WTC11 (cell line): ENCODE measurements at regions not wholly inside any gene's neighbourhood (a gene's known extent, or its start where the extent isn't known, plus 50 kb on each side); places are given as distances from the start of the nearest gene placed in this dataset.

Experiments
- ATAC-seq: fragments of 200-7000 bp; cut with Tn5 transposase; 2 replicates; pipeline ENCODE4 v1.10.0; 2021; ENCODE audit warnings: mild to moderate bottlenecking, moderate library complexity
- CTCF ChIA-PET: fragments of 300-600 bp; sonication (Branson Sonifier 250); formaldehyde crosslinking; loops from one replicate; lab custom pipeline; 2021; ENCODE audit warnings: antibody characterized with exemption; lab: Charles Lee
- POLR2A ChIA-PET: fragments of 350-600 bp; sonication (Branson Sonifier 250); formaldehyde crosslinking; loops from one replicate; lab custom pipeline; 2021; ENCODE audit warnings: antibody characterized with exemption; lab: Charles Lee
- DNase-seq: peaks from one replicate; pipeline ENCODE4 v3.0.0; 2021; ENCODE audit warnings: low spot score
- H3K27ac Mint-ChIP-seq: 2 replicates; pipeline ENCODE4 v1.8.0; 2021; ENCODE audit warnings: mixed read lengths
- H3K27me3 Mint-ChIP-seq: 2 replicates; pipeline ENCODE4 v1.8.0; 2021; ENCODE audit warnings: low read depth, mild to moderate bottlenecking, moderate library complexity, mixed read lengths
- H3K36me3 Mint-ChIP-seq: 2 replicates; pipeline ENCODE4 v1.8.0; 2021; ENCODE audit warnings: mixed read lengths
- H3K4me1 Mint-ChIP-seq: 2 replicates; pipeline ENCODE4 v1.8.0; 2022; ENCODE audit warnings: mixed read lengths
- H3K4me3 Mint-ChIP-seq: 2 replicates; pipeline ENCODE4 v1.8.0; 2021; ENCODE audit warnings: mild to moderate bottlenecking, moderate library complexity, mixed read lengths
- H3K9me3 Mint-ChIP-seq: 2 replicates; pipeline ENCODE4 v1.8.0; 2021; ENCODE audit warnings: mixed read lengths
- ATF1 ChIP-seq: sonication (generic); formaldehyde crosslinking; IDR thresholded peaks from 2 replicates; pipeline ENCODE4 v1.8.1; 2023; ENCODE audit warnings: mild to moderate bottlenecking, moderate library complexity, missing genetic modification reagents
- CREB1 ChIP-seq: sonication (generic); formaldehyde crosslinking; IDR thresholded peaks from 2 replicates; pipeline ENCODE4 v1.8.0; 2023; ENCODE audit warnings: mild to moderate bottlenecking, missing genetic modification reagents
- GTF2I ChIP-seq: fragments of 250-450 bp; sonication (Bioruptor Pico); conservative IDR thresholded peaks from 2 replicates; pipeline ENCODE4 v1.4.0; 2021; ENCODE audit warnings: mild to moderate bottlenecking
- HMGA2 ChIP-seq: fragments of 250-450 bp; sonication (Bioruptor Pico); IDR thresholded peaks from 2 replicates; pipeline ENCODE4 v1.4.0; 2021; ENCODE audit warnings: mild to moderate bottlenecking, moderate library complexity
- IRF2 ChIP-seq: sonication (generic); formaldehyde crosslinking; IDR thresholded peaks from 2 replicates; pipeline ENCODE4 v1.8.0; 2022; ENCODE audit warnings: low read depth, missing genetic modification reagents, borderline replicate concordance
- JAZF1 ChIP-seq: fragments of 250-450 bp; sonication (Bioruptor Pico); IDR thresholded peaks from 2 replicates; pipeline ENCODE4 v1.9.0; 2021; ENCODE audit warnings: moderate library complexity, mild to moderate bottlenecking, inconsistent platforms
- NFATC4 ChIP-seq: fragments of 250-450 bp; sonication (Bioruptor Pico); IDR thresholded peaks from 2 replicates; pipeline ENCODE4 v1.9.0; 2021; ENCODE audit warnings: mild to moderate bottlenecking
- NR2C2 ChIP-seq: sonication (generic); formaldehyde crosslinking; IDR thresholded peaks from 2 replicates; pipeline ENCODE4 v1.8.0; 2022; ENCODE audit warnings: mild to moderate bottlenecking, missing genetic modification reagents
- NR3C1 ChIP-seq: sonication (generic); formaldehyde crosslinking; conservative IDR thresholded peaks from 2 replicates; pipeline ENCODE4 v1.8.1; 2023; ENCODE audit warnings: low read depth, mild to moderate bottlenecking, missing genetic modification reagents
- TEAD1 ChIP-seq: sonication (generic); formaldehyde crosslinking; IDR thresholded peaks from 2 replicates; pipeline ENCODE4 v1.8.0; 2022; ENCODE audit warnings: mild to moderate bottlenecking, missing genetic modification reagents
- ZBTB21 ChIP-seq: sonication (generic); formaldehyde crosslinking; IDR thresholded peaks from 2 replicates; pipeline ENCODE4 v1.8.1; 2023; ENCODE audit warnings: mild to moderate bottlenecking, missing genetic modification reagents, borderline replicate concordance
- ZNF423 ChIP-seq: fragments of 250-450 bp; sonication (Bioruptor Pico); IDR thresholded peaks from 2 replicates; pipeline ENCODE4 v2.1.2; 2022; ENCODE audit warnings: mild to moderate bottlenecking, moderate library complexity
- TF ChIP-seq, protein P1 (sequence below): fragments of 250-450 bp; sonication (Bioruptor Pico); conservative IDR thresholded peaks from 2 replicates; pipeline ENCODE4 v1.9.0; 2021; ENCODE audit warnings: mild to moderate bottlenecking
- TF ChIP-seq, protein P2 (sequence below): sonication (generic); formaldehyde crosslinking; IDR thresholded peaks from 2 replicates; pipeline ENCODE4 v1.8.1; 2023; ENCODE audit warnings: mild to moderate bottlenecking, missing genetic modification reagents, moderate library complexity
- TF ChIP-seq, protein P3 (sequence below): sonication (generic); formaldehyde crosslinking; IDR thresholded peaks from 2 replicates; pipeline ENCODE4 v1.8.1; 2022; ENCODE audit warnings: low read depth, missing genetic modification reagents, borderline replicate concordance
- TF ChIP-seq, protein P4 (sequence below): sonication (generic); formaldehyde crosslinking; IDR thresholded peaks from 2 replicates; pipeline ENCODE4 v1.8.1; 2023; ENCODE audit warnings: mild to moderate bottlenecking, missing genetic modification reagents
- TF ChIP-seq, protein P5 (sequence below): sonication (generic); formaldehyde crosslinking; IDR thresholded peaks from 2 replicates; pipeline ENCODE4 v1.8.1; 2023; ENCODE audit warnings: mild to moderate bottlenecking, missing genetic modification reagents
- TF ChIP-seq, protein P6 (sequence below): sonication (generic); formaldehyde crosslinking; conservative IDR thresholded peaks from 2 replicates; pipeline ENCODE4 v1.8.1; 2023; ENCODE audit warnings: mild to moderate bottlenecking, low read depth, missing genetic modification reagents, moderate library complexity
- TF ChIP-seq, protein P7 (sequence below): fragments of 250-450 bp; sonication (Bioruptor Pico); IDR thresholded peaks from 2 replicates; pipeline ENCODE4 v2.1.2; 2022; ENCODE audit warnings: mild to moderate bottlenecking, moderate library complexity

DNA sequence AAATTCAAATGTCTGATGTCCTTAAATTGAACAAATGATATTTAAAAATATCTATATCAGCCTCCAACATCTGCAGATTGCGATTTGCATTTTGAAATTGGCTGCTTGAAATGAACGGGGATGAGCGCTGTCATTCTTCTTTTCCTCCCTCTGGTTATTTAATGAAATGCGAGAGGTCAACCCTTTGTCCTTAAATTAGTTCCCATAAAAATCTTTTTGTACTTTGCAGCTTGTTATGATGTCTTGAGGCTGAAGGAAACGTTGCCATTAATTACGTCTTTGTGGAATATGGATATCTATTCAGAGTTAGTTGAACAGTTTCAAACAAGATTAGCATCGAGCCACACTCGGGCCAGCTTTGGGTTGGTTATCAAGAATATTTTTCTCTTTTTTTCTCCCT lies 140.0 kb downstream of the LINC00237 start (continued):
- TF ChIP-seq, protein P1, sequence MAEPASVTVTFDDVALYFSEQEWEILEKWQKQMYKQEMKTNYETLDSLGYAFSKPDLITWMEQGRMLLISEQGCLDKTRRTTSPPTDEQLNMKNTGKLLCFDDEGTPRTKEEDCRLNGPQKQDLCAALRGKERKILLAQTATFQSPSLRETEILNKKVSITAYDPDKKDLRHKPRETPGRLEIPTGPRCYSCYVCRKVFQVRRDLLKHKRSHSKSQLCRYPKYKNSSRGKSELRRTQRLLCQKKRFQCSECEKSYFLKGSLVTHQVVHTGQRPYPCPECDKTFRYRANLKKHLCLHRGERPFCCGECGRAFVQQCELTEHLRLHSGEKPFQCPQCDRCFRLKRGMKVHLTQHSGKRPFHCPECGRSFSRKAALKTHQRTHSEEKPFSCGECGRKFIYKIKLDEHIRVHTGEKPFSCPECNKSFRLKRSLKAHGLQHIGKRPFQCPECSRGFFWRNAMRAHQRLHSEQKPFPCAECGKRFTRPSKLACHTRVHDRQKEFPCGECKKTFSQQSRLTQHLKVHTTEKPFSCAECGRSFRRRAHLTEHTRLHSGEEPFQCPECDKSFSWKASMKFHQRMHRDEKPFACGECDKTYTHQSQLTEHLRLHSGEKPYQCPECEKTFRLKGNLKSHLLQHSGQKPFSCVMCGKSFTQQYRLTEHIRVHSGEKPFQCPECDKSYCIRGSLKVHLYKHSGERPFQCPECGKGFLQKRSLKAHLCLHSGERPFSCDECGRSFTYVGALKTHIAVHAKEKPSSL = no peak
- TF ChIP-seq ZBTB21 (CRISPR knock-in tag) (no peak), NR3C1 (CRISPR knock-in tag) (no peak)

DNA sequence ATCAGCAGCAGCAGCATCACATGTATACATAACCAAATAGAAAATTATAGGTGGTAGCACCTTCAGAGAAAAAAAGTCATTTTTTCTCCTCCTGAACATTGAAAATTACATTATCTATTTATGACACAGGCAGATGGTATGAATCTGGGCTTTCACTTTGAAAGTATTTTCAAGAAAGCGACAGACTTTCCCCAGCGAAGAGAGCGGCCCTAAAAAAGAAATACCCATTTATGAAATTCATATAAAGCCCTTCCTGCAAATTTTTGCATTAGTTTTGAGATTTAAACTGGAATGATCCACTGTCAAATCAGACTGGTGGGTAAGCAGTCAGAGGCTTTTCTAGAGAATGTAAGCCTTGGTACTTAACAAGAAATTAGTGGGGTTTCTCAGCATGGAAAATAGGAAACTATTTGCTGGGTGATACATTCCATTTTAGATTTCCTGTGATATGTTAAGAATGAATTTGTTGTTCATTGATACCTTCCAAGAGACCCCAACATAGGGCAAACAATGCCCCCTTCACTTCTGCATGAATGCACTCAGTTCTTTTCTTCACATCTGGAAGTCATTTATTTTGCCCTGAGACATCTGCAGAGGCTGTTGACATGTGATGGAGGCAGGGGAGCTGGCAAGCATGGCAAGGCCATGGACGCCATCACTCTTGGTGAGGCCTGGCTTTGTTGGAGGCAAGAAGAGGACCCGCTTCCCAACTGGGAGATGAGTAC lies 147.0 kb downstream of the LINC00237 start:
- no peaks in the 10 kb centered on the region for H3K9me3 Mint-ChIP-seq
- TF ChIP-seq HMGA2 (CRISPR knock-in tag) = no peak
- no peak for TF ChIP-seq NFATC4 (CRISPR knock-in tag)
- TF ChIP-seq IRF2 (CRISPR knock-in tag) = no peak
- TF ChIP-seq ZNF423 (CRISPR knock-in tag) = no peak
- TF ChIP-seq NR2C2 (CRISPR knock-in tag) = no peak
- no peak for TF ChIP-seq JAZF1 (CRISPR knock-in tag)
- TF ChIP-seq ATF1 (CRISPR knock-in tag) = no peak
- H3K4me1 Mint-ChIP-seq = peaks cover 11% of the 10 kb centered on the region
- no peak overlapping the region for H3K4me3 Mint-ChIP-seq
- ATAC-seq = no peak
- no peak overlapping the region for H3K27ac Mint-ChIP-seq
- no peaks in the 10 kb centered on the region for H3K27me3 Mint-ChIP-seq
- POLR2A ChIA-PET = no interaction called here
- DNase-seq = no peak
- CTCF ChIA-PET = interaction anchor here (0.6 kb wide), 1 partner anchor 115 kb away, joined by 3 read pairs; no protein-coding TSS in a partner anchor
- H3K36me3 Mint-ChIP-seq = no peaks in the 10 kb centered on the region

DNA sequence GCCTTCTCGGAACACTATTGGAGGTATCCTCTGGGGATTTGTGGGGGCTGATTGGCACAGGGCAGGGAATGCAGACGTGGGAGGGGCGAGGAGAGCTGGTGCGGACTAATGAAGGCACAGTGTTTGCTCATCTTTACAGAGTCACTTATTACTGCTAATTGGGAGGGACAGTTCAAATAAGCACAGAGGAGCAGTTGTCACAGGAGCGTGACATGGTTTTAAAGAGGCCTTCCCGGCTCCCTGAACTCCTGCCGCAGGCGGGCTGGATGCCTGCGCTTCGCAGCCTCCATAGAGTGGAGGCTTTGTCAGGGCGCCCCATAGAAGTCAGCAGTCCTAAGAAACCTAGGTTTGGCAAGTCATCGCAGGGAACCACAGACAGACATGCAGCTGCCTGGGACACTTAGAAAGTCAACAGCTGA lies 149.6 kb downstream of the LINC00237 start:
- ChIA-PET POLR2A (no interaction called here), CTCF (interaction anchor here (1.9 kb wide), 1 partner anchor 96 kb away, joined by 4 read pairs; no protein-coding TSS in a partner anchor)
- no peaks in the 10 kb centered on the region for H3K9me3 Mint-ChIP-seq
- DNase-seq = no peak
- H3K27ac Mint-ChIP-seq = no peak overlapping the region
- ATAC-seq = no peak
- H3K4me1 Mint-ChIP-seq = peaks cover 11% of the 10 kb centered on the region
- H3K36me3 Mint-ChIP-seq = no peaks in the 10 kb centered on the region
- no peaks in the 10 kb centered on the region; the same call in 1 of the 2 replicates for H3K27me3 Mint-ChIP-seq
- no peak overlapping the region for H3K4me3 Mint-ChIP-seq
- TF ChIP-seq, protein P2, sequence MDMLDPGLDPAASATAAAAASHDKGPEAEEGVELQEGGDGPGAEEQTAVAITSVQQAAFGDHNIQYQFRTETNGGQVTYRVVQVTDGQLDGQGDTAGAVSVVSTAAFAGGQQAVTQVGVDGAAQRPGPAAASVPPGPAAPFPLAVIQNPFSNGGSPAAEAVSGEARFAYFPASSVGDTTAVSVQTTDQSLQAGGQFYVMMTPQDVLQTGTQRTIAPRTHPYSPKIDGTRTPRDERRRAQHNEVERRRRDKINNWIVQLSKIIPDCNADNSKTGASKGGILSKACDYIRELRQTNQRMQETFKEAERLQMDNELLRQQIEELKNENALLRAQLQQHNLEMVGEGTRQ (CRISPR knock-in tag) = no peak
- TF ChIP-seq, protein P3, sequence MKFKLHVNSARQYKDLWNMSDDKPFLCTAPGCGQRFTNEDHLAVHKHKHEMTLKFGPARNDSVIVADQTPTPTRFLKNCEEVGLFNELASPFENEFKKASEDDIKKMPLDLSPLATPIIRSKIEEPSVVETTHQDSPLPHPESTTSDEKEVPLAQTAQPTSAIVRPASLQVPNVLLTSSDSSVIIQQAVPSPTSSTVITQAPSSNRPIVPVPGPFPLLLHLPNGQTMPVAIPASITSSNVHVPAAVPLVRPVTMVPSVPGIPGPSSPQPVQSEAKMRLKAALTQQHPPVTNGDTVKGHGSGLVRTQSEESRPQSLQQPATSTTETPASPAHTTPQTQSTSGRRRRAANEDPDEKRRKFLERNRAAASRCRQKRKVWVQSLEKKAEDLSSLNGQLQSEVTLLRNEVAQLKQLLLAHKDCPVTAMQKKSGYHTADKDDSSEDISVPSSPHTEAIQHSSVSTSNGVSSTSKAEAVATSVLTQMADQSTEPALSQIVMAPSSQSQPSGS (CRISPR knock-in tag) = no peak
- TF ChIP-seq GTF2I (CRISPR knock-in tag) (no peak), CREB1 (CRISPR knock-in tag) (no peak), ATF1 (CRISPR knock-in tag) (no peak), TEAD1 (CRISPR knock-in tag) (no peak)
- TF ChIP-seq, protein P4, sequence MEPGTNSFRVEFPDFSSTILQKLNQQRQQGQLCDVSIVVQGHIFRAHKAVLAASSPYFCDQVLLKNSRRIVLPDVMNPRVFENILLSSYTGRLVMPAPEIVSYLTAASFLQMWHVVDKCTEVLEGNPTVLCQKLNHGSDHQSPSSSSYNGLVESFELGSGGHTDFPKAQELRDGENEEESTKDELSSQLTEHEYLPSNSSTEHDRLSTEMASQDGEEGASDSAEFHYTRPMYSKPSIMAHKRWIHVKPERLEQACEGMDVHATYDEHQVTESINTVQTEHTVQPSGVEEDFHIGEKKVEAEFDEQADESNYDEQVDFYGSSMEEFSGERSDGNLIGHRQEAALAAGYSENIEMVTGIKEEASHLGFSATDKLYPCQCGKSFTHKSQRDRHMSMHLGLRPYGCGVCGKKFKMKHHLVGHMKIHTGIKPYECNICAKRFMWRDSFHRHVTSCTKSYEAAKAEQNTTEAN = no peak
- TF ChIP-seq, protein P5, sequence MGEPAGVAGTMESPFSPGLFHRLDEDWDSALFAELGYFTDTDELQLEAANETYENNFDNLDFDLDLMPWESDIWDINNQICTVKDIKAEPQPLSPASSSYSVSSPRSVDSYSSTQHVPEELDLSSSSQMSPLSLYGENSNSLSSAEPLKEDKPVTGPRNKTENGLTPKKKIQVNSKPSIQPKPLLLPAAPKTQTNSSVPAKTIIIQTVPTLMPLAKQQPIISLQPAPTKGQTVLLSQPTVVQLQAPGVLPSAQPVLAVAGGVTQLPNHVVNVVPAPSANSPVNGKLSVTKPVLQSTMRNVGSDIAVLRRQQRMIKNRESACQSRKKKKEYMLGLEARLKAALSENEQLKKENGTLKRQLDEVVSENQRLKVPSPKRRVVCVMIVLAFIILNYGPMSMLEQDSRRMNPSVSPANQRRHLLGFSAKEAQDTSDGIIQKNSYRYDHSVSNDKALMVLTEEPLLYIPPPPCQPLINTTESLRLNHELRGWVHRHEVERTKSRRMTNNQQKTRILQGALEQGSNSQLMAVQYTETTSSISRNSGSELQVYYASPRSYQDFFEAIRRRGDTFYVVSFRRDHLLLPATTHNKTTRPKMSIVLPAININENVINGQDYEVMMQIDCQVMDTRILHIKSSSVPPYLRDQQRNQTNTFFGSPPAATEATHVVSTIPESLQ (CRISPR knock-in tag) = no peak
- TF ChIP-seq, protein P6, sequence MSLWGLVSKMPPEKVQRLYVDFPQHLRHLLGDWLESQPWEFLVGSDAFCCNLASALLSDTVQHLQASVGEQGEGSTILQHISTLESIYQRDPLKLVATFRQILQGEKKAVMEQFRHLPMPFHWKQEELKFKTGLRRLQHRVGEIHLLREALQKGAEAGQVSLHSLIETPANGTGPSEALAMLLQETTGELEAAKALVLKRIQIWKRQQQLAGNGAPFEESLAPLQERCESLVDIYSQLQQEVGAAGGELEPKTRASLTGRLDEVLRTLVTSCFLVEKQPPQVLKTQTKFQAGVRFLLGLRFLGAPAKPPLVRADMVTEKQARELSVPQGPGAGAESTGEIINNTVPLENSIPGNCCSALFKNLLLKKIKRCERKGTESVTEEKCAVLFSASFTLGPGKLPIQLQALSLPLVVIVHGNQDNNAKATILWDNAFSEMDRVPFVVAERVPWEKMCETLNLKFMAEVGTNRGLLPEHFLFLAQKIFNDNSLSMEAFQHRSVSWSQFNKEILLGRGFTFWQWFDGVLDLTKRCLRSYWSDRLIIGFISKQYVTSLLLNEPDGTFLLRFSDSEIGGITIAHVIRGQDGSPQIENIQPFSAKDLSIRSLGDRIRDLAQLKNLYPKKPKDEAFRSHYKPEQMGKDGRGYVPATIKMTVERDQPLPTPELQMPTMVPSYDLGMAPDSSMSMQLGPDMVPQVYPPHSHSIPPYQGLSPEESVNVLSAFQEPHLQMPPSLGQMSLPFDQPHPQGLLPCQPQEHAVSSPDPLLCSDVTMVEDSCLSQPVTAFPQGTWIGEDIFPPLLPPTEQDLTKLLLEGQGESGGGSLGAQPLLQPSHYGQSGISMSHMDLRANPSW (CRISPR knock-in tag) = no peak
- TF ChIP-seq, protein P7, sequence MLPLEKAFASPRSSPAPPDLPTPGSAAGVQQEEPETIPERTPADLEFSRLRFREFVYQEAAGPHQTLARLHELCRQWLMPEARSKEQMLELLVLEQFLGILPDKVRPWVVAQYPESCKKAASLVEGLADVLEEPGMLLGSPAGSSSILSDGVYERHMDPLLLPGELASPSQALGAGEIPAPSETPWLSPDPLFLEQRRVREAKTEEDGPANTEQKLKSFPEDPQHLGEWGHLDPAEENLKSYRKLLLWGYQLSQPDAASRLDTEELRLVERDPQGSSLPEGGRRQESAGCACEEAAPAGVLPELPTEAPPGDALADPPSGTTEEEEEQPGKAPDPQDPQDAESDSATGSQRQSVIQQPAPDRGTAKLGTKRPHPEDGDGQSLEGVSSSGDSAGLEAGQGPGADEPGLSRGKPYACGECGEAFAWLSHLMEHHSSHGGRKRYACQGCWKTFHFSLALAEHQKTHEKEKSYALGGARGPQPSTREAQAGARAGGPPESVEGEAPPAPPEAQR (CRISPR knock-in tag) = no peak
